WTC11 (cell line): ENCODE measurements at regions not wholly inside any gene's neighbourhood (a gene's known extent, or its start where the extent isn't known, plus 50 kb on each side); places are given as distances from the start of the nearest gene placed in this dataset.

Experiments used
- ATAC-seq: fragments of 200-7000 bp; cut with Tn5 transposase; 2 replicates; pipeline ENCODE4 v1.10.0; 2021; ENCODE audit warnings: mild to moderate bottlenecking, moderate library complexity
- CTCF ChIA-PET: fragments of 300-600 bp; sonication (Branson Sonifier 250); formaldehyde crosslinking; loops from one replicate; lab custom pipeline; 2021; ENCODE audit warnings: antibody characterized with exemption; lab: Charles Lee
- POLR2A ChIA-PET: fragments of 350-600 bp; sonication (Branson Sonifier 250); formaldehyde crosslinking; loops from one replicate; lab custom pipeline; 2021; ENCODE audit warnings: antibody characterized with exemption; lab: Charles Lee
- DNase-seq: peaks from one replicate; pipeline ENCODE4 v3.0.0; 2021; ENCODE audit warnings: low spot score
- H3K27ac Mint-ChIP-seq: 2 replicates; pipeline ENCODE4 v1.8.0; 2021; ENCODE audit warnings: mixed read lengths
- H3K27me3 Mint-ChIP-seq: 2 replicates; pipeline ENCODE4 v1.8.0; 2021; ENCODE audit warnings: low read depth, mild to moderate bottlenecking, moderate library complexity, mixed read lengths
- H3K36me3 Mint-ChIP-seq: 2 replicates; pipeline ENCODE4 v1.8.0; 2021; ENCODE audit warnings: mixed read lengths
- H3K4me1 Mint-ChIP-seq: 2 replicates; pipeline ENCODE4 v1.8.0; 2022; ENCODE audit warnings: mixed read lengths
- H3K4me3 Mint-ChIP-seq: 2 replicates; pipeline ENCODE4 v1.8.0; 2021; ENCODE audit warnings: mild to moderate bottlenecking, moderate library complexity, mixed read lengths
- H3K9me3 Mint-ChIP-seq: 2 replicates; pipeline ENCODE4 v1.8.0; 2021; ENCODE audit warnings: mixed read lengths
- FOXP1 ChIP-seq: sonication (generic); formaldehyde crosslinking; IDR thresholded peaks from 2 replicates; pipeline ENCODE4 v1.8.0; 2022; ENCODE audit warnings: missing genetic modification reagents, mild to moderate bottlenecking, moderate library complexity, borderline replicate concordance
- GABPB1 ChIP-seq: sonication (generic); formaldehyde crosslinking; IDR thresholded peaks from 2 replicates; pipeline ENCODE4 v1.8.1; 2023; ENCODE audit warnings: mild to moderate bottlenecking, missing genetic modification reagents
- GTF2I ChIP-seq: fragments of 250-450 bp; sonication (Bioruptor Pico); conservative IDR thresholded peaks from 2 replicates; pipeline ENCODE4 v1.4.0; 2021; ENCODE audit warnings: mild to moderate bottlenecking
- MLX ChIP-seq: sonication (generic); formaldehyde crosslinking; IDR thresholded peaks from 2 replicates; pipeline ENCODE4 v1.8.1; 2023; ENCODE audit warnings: mild to moderate bottlenecking, missing genetic modification reagents, moderate library complexity
- NFYB ChIP-seq: sonication (generic); formaldehyde crosslinking; conservative IDR thresholded peaks from 2 replicates; pipeline ENCODE4 v1.8.0; 2022; ENCODE audit warnings: low read depth, missing genetic modification reagents
- NR1H2 ChIP-seq: sonication (generic); formaldehyde crosslinking; IDR thresholded peaks from 2 replicates; pipeline ENCODE4 v1.9.0; 2021; ENCODE audit warnings: mild to moderate bottlenecking, moderate library complexity, missing genetic modification reagents
- NR2C2 ChIP-seq: sonication (generic); formaldehyde crosslinking; IDR thresholded peaks from 2 replicates; pipeline ENCODE4 v1.8.0; 2022; ENCODE audit warnings: mild to moderate bottlenecking, missing genetic modification reagents
- PRRX2 ChIP-seq: fragments of 250-450 bp; sonication (Bioruptor Pico); IDR thresholded peaks from 2 replicates; pipeline ENCODE4 v1.8.0; 2021; ENCODE audit warnings: mild to moderate bottlenecking
- SMAD4 ChIP-seq: sonication (generic); formaldehyde crosslinking; IDR thresholded peaks from 2 replicates; pipeline ENCODE4 v1.8.0; 2022; ENCODE audit warnings: mild to moderate bottlenecking, missing genetic modification reagents
- SP1 ChIP-seq: sonication (generic); formaldehyde crosslinking; conservative IDR thresholded peaks from 2 replicates; pipeline ENCODE4 v1.8.1; 2022; ENCODE audit warnings: missing genetic modification reagents
- ZBTB43 ChIP-seq: sonication (generic); formaldehyde crosslinking; IDR thresholded peaks from 2 replicates; pipeline ENCODE4 v1.8.1; 2023; ENCODE audit warnings: mild to moderate bottlenecking, missing genetic modification reagents
- ZNF219 ChIP-seq: sonication (generic); formaldehyde crosslinking; IDR thresholded peaks from 2 replicates; pipeline ENCODE4 v1.8.0; 2023; ENCODE audit warnings: missing genetic modification reagents, mild to moderate bottlenecking, borderline replicate concordance
- ZNF232 ChIP-seq: sonication (generic); formaldehyde crosslinking; IDR thresholded peaks from 2 replicates; pipeline ENCODE4 v1.8.0; 2022; ENCODE audit warnings: mild to moderate bottlenecking, missing genetic modification reagents
- ZNF281 ChIP-seq: sonication (generic); formaldehyde crosslinking; IDR thresholded peaks from 2 replicates; pipeline ENCODE4 v1.8.0; 2023; ENCODE audit warnings: mild to moderate bottlenecking, missing genetic modification reagents
- ZNF423 ChIP-seq: fragments of 250-450 bp; sonication (Bioruptor Pico); IDR thresholded peaks from 2 replicates; pipeline ENCODE4 v2.1.2; 2022; ENCODE audit warnings: mild to moderate bottlenecking, moderate library complexity
- TF ChIP-seq, protein P1 (sequence below): fragments of 250-450 bp; sonication (Bioruptor Pico); IDR thresholded peaks from 2 replicates; pipeline ENCODE4 v1.8.0; 2021; ENCODE audit warnings: mild to moderate bottlenecking

DNA sequence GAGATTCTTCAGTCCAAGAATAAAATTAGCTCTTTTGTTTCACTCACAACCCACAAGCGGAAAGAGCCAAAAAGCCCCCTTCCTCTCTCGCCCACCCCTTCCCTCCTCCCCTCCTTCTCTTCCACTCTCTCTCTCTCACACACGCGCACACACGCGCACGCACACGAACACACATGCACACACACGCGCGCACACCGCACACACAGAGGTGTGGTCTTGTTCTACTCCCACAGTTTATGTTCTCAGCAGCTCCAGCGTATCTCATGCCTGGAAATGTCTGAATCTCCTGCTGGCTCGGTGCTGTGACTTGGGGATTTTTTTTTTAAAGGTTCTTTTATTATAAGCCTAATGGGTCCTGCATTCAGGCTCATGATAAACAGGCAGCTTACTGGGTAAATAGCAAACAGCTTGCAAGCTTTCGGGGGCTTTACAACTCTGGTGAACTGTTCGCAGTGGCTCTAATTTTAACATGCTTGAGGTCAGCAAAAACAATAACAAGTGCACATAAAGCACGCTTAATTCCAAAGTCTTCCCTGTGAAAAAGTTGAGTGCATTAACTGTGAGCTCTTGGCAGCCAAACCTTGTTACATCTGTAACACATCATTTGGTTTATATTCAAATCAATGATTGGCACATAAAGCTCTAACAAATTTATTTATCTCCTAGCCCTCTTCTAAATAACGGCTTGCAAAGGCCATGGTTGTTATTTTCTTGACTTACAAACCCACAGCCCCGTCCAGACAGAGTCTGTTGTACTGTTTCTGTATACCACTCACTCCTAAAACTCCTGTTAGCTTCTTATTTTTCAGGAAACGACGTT lies 424.1 kb upstream of the MGMT start:
- Mint-ChIP-seq H3K27ac (no peak overlapping the region), H3K9me3 (no peaks in the 10 kb centered on the region), H3K4me1 (peaks cover 31% of the 10 kb centered on the region), H3K27me3 (no peaks in the 10 kb centered on the region; the same call in 1 of the 2 replicates), H3K4me3 (no peak overlapping the region), H3K36me3 (no peaks in the 10 kb centered on the region)
- CTCF ChIA-PET: interaction anchor here (0.9 kb wide), 1 partner anchor 12 kb away, joined by 4 read pairs; no protein-coding TSS in a partner anchor
- no peak for DNase-seq
- TF ChIP-seq PRRX2 (CRISPR knock-in tag) (no peak), ZNF219 (CRISPR knock-in tag) (no peak), GABPB1 (no peak), NR2C2 (CRISPR knock-in tag) (no peak), ZNF232 (CRISPR knock-in tag) (no peak), FOXP1 (CRISPR knock-in tag) (no peak), MLX (CRISPR knock-in tag) (no peak)
- TF ChIP-seq, protein P1, sequence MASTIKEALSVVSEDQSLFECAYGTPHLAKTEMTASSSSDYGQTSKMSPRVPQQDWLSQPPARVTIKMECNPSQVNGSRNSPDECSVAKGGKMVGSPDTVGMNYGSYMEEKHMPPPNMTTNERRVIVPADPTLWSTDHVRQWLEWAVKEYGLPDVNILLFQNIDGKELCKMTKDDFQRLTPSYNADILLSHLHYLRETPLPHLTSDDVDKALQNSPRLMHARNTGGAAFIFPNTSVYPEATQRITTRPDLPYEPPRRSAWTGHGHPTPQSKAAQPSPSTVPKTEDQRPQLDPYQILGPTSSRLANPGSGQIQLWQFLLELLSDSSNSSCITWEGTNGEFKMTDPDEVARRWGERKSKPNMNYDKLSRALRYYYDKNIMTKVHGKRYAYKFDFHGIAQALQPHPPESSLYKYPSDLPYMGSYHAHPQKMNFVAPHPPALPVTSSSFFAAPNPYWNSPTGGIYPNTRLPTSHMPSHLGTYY: no peak
- ATAC-seq: no peak
- POLR2A ChIA-PET: interaction anchor here (0.7 kb wide), 1 partner anchor 440 kb away, joined by 4 read pairs; no protein-coding TSS in a partner anchor

- ChIA-PET POLR2A (interaction anchor here (0.7 kb wide), 1 partner anchor 441 kb away, joined by 4 read pairs; no protein-coding TSS in a partner anchor), CTCF (no interaction called here)
- Mint-ChIP-seq H3K4me1 (peaks cover 25% of the 10 kb centered on the region), H3K9me3 (no peaks in the 10 kb centered on the region), H3K4me3 (no peak overlapping the region), H3K27ac (no peak overlapping the region), H3K36me3 (no peaks in the 10 kb centered on the region), H3K27me3 (no peaks in the 10 kb centered on the region; the same call in 1 of the 2 replicates)
- ATAC-seq (no peak), DNase-seq (no peak)
- no peak for TF ChIP-seq GTF2I (CRISPR knock-in tag)
- no peak for TF ChIP-seq SMAD4 (CRISPR knock-in tag)
- TF ChIP-seq ZNF281: no peak
- no peak for TF ChIP-seq NFYB (CRISPR knock-in tag)
- TF ChIP-seq MLX (CRISPR knock-in tag): no peak
- TF ChIP-seq SP1: no peak
- no peak for TF ChIP-seq ZBTB43 (CRISPR knock-in tag)
- TF ChIP-seq ZNF423 (CRISPR knock-in tag): no peak
- TF ChIP-seq NR1H2: no peak
- no peak for TF ChIP-seq PRRX2 (CRISPR knock-in tag)
Measured at GRCh38 chr10:129043691-129044090, 423.4 kb upstream of the MGMT start.
